CD4-positive, alpha-beta T cell treated with Interleukin-17A for 4 hours (primary cell): ENCODE measurements at regions not wholly inside any gene's neighbourhood (a gene's known extent, or its start where the extent isn't known, plus 50 kb on each side); places are given as distances from the start of the nearest gene placed in this dataset.
"Not testable (repeated sequence)": the region's sequence is repeated elsewhere in the genome, so short reads cannot be mapped to it uniquely, and the experiment has no call there.

ENCODE experiments used
- DNase-seq: peaks from one replicate; pipeline ENCODE4 v3.0.0-alpha.2; 2020; ENCODE audit warnings: mixed read lengths

DNA sequence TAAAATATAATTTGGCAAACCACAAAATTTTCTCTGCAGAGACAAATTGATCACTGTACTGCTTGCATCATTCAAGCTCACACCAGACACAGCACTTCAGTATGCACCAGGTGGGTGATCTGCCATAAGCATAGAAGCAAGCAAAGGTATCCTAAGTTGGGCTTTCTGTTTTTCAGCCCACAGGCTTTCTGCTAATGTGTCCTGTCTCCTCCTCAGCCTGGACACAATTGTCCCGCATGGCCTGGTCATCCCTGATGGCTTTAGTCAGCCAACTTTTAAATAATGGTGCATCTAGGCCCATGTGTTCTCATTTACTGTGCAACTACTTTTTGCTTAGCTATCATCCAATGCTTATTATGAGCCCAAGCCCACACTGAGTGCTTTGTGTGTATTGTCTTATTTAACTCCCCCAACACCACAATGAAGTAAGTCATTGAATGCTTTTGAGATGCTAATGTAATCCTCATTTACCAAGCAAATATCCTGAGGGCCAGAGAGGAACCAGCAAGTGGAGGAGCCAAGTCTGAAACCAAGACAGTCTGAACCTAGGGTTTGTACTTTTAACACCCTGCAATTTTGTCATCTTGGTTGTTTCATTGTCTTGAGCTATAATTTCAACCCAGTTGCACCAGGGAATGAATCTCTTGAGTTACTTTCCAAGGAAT lies 111.2 kb upstream of the SETBP1 start:
- no peak for DNase-seq

- DNase-seq: no peak
Observed at GRCh38 chr18:44579028-44579702, 101.5 kb upstream of the SETBP1 start.

- DNase-seq: no peak
Observed at GRCh38 chr18:44579745-44580144, 100.9 kb upstream of the SETBP1 start.

GRCh38 chr18:44580159-44580558 lies 100.5 kb upstream of the SETBP1 start:
- DNase-seq: no peak

- not testable (repeated sequence) for DNase-seq
Observed at GRCh38 chr18:44580782-44581181, 99.9 kb upstream of the SETBP1 start.

DNA sequence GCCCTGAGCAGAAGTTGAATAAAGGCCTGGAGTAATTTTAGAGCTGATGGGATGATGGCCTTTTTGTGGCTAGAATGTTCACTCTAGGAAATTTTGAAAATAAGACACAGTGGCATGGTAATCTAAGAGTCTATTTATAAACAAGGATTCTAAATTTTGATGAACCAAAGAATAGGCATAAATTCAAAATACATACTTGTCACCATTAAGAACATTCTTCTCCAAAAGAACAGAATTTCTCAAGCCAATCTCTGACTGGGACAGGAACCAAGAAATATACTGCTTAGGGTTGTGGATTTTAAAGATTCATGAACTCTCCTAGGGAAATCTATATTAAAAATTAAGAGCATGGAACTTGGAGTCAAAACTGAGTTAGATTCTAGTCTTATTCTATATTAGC lies 98.2 kb upstream of the SETBP1 start:
- no peak for DNase-seq

DNA sequence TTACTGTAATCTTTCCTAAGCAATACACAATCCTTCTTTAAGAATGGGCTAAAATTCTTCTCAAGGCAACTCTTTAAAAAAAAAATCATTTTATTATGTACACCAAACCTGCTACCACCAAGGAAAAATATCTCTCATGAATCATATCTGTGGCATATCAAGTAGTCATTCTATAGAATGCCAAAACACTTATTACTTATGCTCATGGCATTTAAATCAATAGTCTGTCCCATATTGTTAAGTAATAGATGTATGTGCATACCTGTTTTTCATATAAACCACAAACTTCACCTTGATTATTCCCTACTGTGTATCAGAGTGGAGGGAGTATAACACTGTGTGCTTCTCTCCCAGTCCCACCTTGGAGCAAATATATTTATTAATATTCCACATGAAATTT lies 95.8 kb upstream of the SETBP1 start:
- DNase-seq: no peak

GRCh38 chr18:44586782-44587524 lies 93.7 kb upstream of the SETBP1 start:
- no peak for DNase-seq

DNA sequence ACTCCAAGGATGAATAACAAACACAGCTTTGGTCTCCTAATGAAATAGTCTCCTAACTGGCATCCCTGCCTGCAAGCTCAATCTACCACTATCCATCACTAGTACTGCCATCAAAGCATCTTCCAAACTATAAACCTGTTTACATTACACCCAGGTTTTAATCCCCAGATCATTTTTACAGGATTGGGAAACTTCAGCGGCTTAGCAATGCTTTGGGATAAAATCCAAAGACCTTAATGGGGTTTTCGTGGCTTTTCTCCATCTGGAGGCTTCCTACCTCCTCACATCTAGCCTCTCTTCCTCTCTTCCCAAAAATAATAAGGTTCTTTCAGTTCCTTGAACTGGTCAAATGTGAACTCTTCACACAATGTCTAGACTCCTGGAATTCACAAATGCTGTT lies 92.2 kb upstream of the SETBP1 start:
- DNase-seq: no peak

DNA sequence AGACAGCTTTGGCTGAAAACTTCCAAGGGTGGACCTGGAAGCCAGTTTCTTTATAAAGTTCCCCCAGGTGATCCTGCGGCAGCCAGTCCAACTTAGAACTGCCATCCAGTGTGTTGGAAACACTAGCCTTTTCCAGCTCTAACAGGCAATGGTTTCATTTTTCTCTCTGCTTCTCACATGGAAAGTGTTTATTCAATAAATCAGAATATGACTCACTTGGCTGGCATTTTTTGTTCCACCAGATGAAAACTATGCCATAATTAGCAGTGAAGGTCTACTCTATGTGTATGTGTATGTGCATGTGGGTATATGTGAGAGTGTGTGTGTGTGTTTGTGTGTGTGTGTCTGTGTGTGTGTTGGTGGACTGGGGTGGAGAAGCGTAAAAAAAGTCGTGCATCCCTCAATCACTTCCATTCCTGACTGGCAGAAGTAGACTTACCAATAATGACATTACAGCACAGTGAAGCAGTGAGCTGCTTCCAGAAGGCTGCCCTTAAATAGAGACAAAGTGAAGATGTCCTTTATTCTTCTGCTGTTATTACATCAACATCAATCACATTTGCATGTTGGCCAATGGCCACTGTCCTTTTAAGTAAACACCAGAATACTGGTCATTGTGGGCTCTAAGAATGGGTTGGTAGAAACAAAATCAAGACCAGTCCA lies 90.9 kb upstream of the SETBP1 start:
- DNase-seq: no peak

DNA sequence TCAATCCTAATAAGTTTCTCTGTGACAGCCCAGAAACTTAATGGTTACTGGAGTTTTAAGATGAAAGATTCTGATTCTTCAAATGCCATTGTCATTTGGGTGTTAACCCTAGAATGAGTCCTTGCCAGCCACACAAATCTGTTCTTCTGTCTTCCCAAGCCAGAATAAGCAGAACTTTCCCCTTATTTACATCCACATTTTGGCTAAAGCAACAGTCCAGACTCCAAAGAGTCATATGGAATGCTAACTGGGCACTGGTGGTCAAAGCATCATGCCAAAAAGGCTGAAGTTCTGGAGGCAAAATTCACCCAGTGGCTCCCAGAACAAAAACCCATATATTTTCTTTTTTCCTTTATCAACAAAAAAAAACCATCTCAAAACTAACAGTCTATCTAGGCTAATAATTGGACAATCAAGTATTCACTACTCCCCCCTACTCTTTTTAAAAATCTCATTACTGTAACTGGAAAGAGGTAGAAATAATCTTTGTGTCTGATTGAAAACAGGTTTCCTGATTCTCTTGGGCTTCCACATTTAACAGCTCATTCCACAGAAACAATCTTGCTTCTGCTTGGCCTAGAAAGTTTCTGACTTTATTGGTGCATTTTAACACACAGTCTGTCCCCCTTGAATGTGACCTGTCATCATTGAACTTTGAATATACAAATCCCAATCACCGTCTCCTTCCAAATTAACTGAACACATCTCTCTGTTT lies 89.6 kb upstream of the SETBP1 start:
- no peak for DNase-seq

DNA sequence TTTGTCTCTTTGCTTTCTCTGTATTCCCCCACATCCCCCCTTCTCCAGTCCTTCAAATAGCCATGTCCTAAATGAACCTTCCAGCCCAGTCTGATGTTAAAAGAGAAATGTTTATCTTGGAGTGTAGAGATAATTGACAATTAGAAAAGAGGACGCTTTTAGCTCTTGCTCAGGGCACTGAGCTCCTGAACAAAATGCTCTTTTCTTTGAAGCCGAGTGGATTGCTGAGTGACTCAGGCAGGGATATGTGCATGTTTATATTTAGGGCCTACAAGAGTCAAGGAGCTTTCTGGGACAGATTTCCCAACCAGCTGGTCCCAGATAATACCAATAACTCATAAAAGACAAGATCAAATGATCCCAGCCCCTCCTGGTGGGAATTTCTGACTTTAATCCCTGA lies 88.0 kb upstream of the SETBP1 start:
- no peak for DNase-seq

DNA sequence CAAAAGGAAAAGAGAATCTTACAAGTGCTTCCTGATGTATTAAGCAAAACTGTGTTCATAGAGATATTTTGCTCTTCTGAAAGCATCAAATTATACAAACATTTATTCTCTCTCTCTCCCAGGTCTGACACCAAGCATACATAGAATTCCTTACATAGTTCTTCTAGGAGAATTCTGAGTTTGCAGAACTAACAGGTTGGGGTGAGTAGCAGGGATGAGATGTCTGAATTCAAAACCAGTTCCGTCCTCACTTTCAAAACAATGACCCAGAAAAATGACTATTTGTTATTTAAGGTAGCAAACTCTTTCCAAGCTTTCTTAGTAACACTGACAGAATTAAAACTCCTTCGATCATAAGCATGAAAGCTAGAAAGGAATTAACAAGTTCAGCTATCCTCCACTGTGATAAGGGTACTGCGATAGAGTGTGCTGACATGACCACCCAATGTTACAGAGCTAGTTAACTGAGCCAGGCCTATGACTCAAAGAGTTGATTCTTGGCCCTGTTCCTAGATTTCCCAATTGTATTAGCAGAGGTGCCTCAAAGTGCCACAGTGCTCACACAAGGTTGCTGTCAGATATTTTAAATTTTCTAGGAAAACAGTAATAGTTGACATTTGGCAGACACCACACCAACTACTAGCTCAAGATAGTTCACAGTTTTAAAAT lies 85.8 kb upstream of the SETBP1 start:
- DNase-seq: no peak

DNA sequence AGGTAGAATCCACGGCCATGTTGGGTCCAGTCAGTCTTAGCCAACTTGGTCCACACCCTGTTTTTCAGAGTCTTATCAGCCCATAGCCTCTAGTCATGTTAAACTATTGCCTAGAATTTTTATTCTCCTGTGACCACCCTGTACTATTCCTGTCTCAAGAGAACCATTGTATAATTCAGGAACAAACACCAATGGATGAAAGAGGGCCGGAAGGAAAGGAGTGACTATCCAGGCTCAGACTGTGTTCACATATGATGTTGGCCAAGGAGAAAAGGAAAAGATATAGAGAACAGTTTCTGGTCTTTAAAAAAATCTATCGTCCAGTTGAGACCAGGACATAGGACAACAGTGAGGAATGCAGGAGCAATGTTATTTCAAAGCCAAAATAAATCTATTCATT lies 82.9 kb upstream of the SETBP1 start:
- no peak for DNase-seq

GRCh38 chr18:44598514-44598913 lies 82.2 kb upstream of the SETBP1 start:
- no peak for DNase-seq

GRCh38 chr18:44599412-44599811 lies 81.3 kb upstream of the SETBP1 start:
- DNase-seq: no peak

DNA sequence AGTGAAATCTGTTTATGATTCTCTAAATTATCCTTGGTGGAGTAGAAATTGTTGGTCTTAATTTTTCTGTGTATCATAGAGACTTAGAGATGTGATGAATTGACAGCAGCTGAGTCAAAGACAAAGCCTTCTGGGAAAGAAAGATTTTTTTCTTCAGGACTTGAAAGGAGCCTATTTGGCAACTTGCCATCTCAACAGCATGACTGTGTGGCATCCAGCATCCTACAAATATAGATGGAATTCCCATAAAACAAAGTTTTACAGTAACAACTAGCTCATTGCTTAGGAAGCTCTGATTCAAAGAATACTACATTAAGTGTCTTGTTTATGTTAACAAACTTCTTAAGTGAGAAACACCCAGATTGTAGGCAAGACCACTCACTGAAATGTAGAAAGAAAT lies 79.2 kb upstream of the SETBP1 start:
- no peak for DNase-seq

DNA sequence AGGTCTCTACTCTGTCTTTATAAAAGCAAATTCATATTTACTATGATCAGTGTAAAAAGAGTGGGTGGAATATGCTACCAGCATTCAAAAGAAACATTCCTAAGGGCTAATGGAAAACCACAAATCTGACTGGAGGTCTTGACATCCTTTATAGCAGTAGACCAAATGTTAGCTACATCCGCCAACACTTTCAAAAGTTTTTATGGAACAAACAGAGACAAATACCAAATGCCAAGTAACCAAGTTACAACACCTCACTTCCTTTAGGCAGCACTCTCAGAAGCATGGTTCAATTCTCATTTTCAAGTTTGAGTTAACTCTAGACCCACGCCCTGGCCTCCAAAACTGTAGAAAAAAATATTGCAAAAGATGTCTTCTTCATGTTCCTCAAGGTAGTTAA lies 78.3 kb upstream of the SETBP1 start:
- no peak for DNase-seq

DNA sequence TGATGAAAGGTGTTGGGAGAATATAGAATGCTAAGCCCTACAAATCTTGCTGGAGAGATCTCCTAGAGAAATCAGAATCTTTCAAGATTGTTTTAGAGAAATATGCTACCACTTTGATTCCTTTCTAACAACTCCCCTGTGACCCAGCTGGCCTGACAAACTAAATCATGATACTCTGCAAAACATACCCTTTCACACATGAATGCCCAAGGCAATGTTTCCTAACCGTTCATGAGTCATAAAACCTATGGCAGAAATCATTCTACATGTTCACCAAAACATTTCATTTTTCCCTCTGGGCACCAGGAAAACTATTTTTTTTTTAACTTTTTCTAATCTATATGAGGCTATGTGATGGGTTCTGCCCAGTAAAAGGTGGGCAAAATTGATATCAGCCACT lies 77.8 kb upstream of the SETBP1 start:
- DNase-seq: no peak

DNA sequence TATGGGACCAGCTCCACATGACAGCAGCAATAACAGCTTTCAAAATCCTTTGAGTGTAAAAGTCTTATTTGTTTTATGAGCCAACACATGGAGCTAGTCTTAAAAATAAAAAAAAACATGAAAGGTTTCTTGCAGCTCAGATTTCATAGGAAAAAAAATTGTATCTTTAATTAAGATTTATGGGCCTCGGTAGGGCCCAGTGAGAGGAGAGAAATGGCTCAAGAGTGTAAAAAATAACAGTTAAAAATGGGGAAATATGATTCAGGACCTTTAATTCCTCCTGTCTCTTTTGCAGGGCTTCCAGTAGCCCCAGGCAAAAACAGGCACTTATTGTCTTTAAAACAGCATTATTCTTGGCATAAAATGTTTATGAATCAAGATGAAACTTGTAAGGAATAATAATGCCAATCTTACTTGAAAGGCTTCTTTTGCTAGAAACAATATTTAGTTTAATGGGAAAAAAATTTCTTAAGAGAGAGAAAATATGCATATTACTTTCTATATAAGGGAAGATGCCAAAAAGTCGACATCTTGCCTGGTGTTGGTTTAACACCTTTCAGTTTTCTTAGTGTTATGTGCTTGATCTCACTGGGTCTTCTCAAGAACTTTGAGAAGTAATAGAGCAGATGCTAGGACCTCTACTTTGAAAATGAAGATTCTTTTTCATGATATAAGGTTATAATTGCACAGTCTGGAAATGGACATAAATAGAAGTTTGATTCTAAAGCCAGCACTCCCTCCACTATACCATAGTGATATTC lies 71.3 kb upstream of the SETBP1 start:
- no peak for DNase-seq

DNA sequence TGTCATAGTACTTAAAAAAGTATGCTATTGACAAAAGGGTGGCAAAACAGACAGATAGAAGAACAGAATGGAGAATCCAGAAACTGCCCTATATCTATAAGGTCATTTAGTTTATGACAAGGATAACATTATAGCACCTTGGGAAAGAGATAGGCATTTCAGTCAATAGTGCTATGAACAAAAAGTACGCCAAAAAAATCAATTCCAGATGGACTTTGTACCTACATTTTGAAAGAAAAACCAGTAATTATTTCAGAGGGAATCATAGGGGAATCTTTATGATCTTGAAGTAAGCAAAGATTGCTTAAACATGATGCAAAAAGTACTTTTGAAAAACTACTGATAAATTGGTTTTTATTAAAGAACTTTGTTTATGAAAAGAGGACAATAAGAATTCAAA lies 59.9 kb upstream of the SETBP1 start:
- no peak for DNase-seq

DNA sequence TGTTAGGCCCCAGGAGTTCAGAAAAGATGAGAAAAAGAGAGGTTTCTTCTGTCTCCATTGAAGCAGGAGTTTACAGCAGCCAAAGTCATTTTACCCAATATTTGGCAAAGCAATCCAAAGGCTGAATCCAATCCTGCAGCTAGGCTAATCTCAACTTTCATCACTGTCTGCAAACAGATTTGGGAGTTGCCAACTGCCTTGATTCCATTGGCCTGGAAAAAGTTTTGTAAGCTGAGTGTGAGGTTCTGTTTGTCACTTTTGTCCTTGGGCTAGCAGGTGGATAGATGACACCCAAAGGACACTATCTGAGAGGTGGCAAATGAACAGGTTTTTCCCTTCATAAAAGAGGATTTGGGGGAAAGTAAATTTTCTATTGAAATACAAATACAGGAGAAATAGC lies 56.6 kb upstream of the SETBP1 start:
- DNase-seq: no peak
